Fibroblast of lung (primary cell): ENCODE measurements at regions not wholly inside any gene's neighbourhood (a gene's known extent, or its start where the extent isn't known, plus 50 kb on each side); places are given as distances from the start of the nearest gene placed in this dataset.

ENCODE experiments used
- DNase-seq, 2 donors: peaks; one replicate each; pipeline versions ENCODE4 v3.0.0 to v3.0.0-alpha.2; 2010; ENCODE audit warnings: low read depth in 2 of 2
- H2AFZ ChIP-seq: 2 replicates; pipeline ENCODE4 v1.5.1; 2012; ENCODE audit warnings: low read length, control low read depth, inconsistent platforms
- H3K27ac ChIP-seq: 2 replicates; pipeline ENCODE4 v1.5.1; 2011; ENCODE audit warnings: low read length, control low read depth; ENCODE audit not compliant: insufficient read depth
- H3K27me3 ChIP-seq: 2 replicates; pipeline ENCODE4 v1.5.1; 2011; ENCODE audit warnings: mild to moderate bottlenecking, low read length; ENCODE audit not compliant: control insufficient read depth, insufficient read depth
- H3K36me3 ChIP-seq: 2 replicates; pipeline ENCODE4 v1.5.1; 2011; ENCODE audit warnings: low read length; ENCODE audit not compliant: control insufficient read depth, insufficient read depth
- H3K4me1 ChIP-seq: 2 replicates; pipeline ENCODE4 v1.5.1; 2011; ENCODE audit warnings: low read length; ENCODE audit not compliant: control insufficient read depth, insufficient read depth; ENCODE audit errors: extremely low read depth
- H3K4me2 ChIP-seq: 2 replicates; pipeline ENCODE4 v1.5.1; 2011; ENCODE audit warnings: low read length, control low read depth; ENCODE audit not compliant: insufficient read depth; ENCODE audit errors: extremely low read depth
- H3K4me3 ChIP-seq, 4 experiments: fragments of 200-600 bp in 1 of 4; sonication (generic) in 1 of 4; replicated peaks in 1 of 4; 2 replicates each; pipeline ENCODE4 v1.5.1; 2011 to 2016; ENCODE audit warnings: low read length in 4 of 4, low read depth in 3 of 4, mild to moderate bottlenecking in 3 of 4, control low read depth in 2 of 4, inconsistent platforms in 1 of 4, mixed read lengths in 1 of 4; ENCODE audit not compliant: insufficient read depth in 1 of 4; ENCODE audit errors: control extremely low read depth in 1 of 4
- H3K79me2 ChIP-seq: 2 replicates; pipeline ENCODE4 v1.5.1; 2012; ENCODE audit warnings: mild to moderate bottlenecking, low read length, inconsistent platforms; ENCODE audit not compliant: control insufficient read depth, insufficient read depth
- H3K9ac ChIP-seq: 2 replicates; pipeline ENCODE4 v1.5.1; 2011; ENCODE audit warnings: mild to moderate bottlenecking, low read length, control low read depth; ENCODE audit not compliant: insufficient read depth
- H3K9me3 ChIP-seq: 2 replicates; pipeline ENCODE4 v1.5.1; 2012; ENCODE audit warnings: low read depth, low read length; ENCODE audit not compliant: control insufficient read depth, insufficient read depth
- H4K20me1 ChIP-seq: 2 replicates; pipeline ENCODE4 v1.5.1; 2011; ENCODE audit warnings: low read length; ENCODE audit not compliant: control insufficient read depth, insufficient read depth; ENCODE audit errors: extremely low read depth
- CTCF ChIP-seq, 2 donors: IDR thresholded peaks in 1 of 2; conservative IDR thresholded peaks in 1 of 2; 1 replicate in 1 of 2; 2 replicates in 1 of 2; pipeline ENCODE4 v1.5.1; 2011 to 2012; ENCODE audit warnings: low read length in 2 of 2, control low read depth in 1 of 2, inconsistent platforms in 1 of 2, low read depth in 1 of 2, mild to moderate bottlenecking in 1 of 2
- EZH2 ChIP-seq: IDR thresholded peaks from 2 replicates; pipeline ENCODE4 v1.5.1; 2012; ENCODE audit warnings: low read length, control low read depth, mild to moderate bottlenecking; ENCODE audit errors: missing control alignments

GRCh38 chr5:153005711-153006110 lies 484.8 kb upstream of the GRIA1 start:
- DNase-seq = no peak
- Histone ChIP-seq H3K36me3 (no peaks in the 10 kb centered on the region), H3K9me3 (no peaks in the 10 kb centered on the region), H4K20me1 (no peaks in the 10 kb centered on the region), H3K9ac (no peak overlapping the region), H3K79me2 (no peaks in the 10 kb centered on the region), H3K4me1 (no peaks in the 10 kb centered on the region), H3K4me2 (no peak overlapping the region), H3K27ac (no peak overlapping the region), H2AFZ (no peak overlapping the region), H3K4me3 (no peak overlapping the region), H3K27me3 (no peaks in the 10 kb centered on the region)
- TF ChIP-seq EZH2 (no peak), CTCF (conservative IDR thresholded peaks at IDR 0.05 in 1 of 2, IDR thresholded peaks at IDR 0.05 in 1 of 2; ENCODE audit: low read depth in 1 of 2, low read length in 2 of 2) (no peak)

DNA sequence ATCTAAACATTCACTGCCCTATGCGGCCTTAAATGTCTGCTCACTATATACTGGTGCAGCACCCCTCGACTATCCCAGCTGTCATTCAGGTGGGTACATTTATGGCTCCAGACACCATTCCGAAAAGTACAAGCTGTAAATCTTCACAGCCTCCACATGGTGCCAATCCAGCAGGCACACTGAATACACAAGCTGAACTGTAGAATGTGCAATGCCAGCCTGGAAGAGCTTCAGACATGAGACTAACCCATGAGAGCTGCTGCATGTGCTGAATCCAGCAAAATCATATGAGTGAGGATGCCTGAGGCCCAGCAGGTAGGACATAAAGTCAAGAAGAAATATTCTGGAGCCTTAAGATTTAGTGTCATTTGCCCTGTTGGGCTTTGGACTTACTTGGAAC lies 483.8 kb upstream of the GRIA1 start:
- no peak overlapping the region for H3K9ac ChIP-seq
- no peaks in the 10 kb centered on the region for H3K36me3 ChIP-seq
- no peaks in the 10 kb centered on the region for H3K4me1 ChIP-seq
- H2AFZ ChIP-seq = no peak overlapping the region
- no peak for DNase-seq
- no peak for TF ChIP-seq EZH2
- no peak for TF ChIP-seq CTCF (conservative IDR thresholded peaks at IDR 0.05 in 1 of 2, IDR thresholded peaks at IDR 0.05 in 1 of 2; ENCODE audit: low read depth in 1 of 2, low read length in 2 of 2)
- no peak overlapping the region for H3K4me3 ChIP-seq
- no peaks in the 10 kb centered on the region for H3K9me3 ChIP-seq
- H3K27me3 ChIP-seq = no peaks in the 10 kb centered on the region
- no peak overlapping the region for H3K27ac ChIP-seq
- no peak overlapping the region for H3K4me2 ChIP-seq
- no peaks in the 10 kb centered on the region for H4K20me1 ChIP-seq
- H3K79me2 ChIP-seq = no peaks in the 10 kb centered on the region

- H3K4me2 ChIP-seq = no peak overlapping the region
- H3K9ac ChIP-seq = no peak overlapping the region
- no peak for TF ChIP-seq EZH2
- TF ChIP-seq CTCF (conservative IDR thresholded peaks at IDR 0.05 in 1 of 2, IDR thresholded peaks at IDR 0.05 in 1 of 2; ENCODE audit: low read depth in 1 of 2, low read length in 2 of 2) = no peak
- H3K9me3 ChIP-seq = no peaks in the 10 kb centered on the region
- H3K79me2 ChIP-seq = no peaks in the 10 kb centered on the region
- no peak overlapping the region for H3K4me3 ChIP-seq
- H3K4me1 ChIP-seq = no peaks in the 10 kb centered on the region
- H2AFZ ChIP-seq = no peak overlapping the region
- H4K20me1 ChIP-seq = no peaks in the 10 kb centered on the region
- no peaks in the 10 kb centered on the region for H3K27me3 ChIP-seq
- no peak overlapping the region for H3K27ac ChIP-seq
- DNase-seq = no peak
- H3K36me3 ChIP-seq = no peaks in the 10 kb centered on the region
Measured at GRCh38 chr5:153014194-153014593, 476.3 kb upstream of the GRIA1 start.
